Astrocyte (in vitro differentiated cells and primary cell): ENCODE measurements at regions not wholly inside any gene's neighbourhood (a gene's known extent, or its start where the extent isn't known, plus 50 kb on each side); places are given as distances from the start of the nearest gene placed in this dataset.

Experiments
- EZH2 ChIP-seq: IDR thresholded peaks from 2 replicates; pipeline ENCODE4 v1.6.1; 2012; ENCODE audit warnings: mild to moderate bottlenecking, low read length, inconsistent platforms; ENCODE audit not compliant: insufficient read depth
- TF ChIP-seq, protein P1 (sequence below): IDR thresholded peaks from 2 replicates; pipeline ENCODE4 v1.5.1; 2011; ENCODE audit warnings: low read depth, mild to moderate bottlenecking, inconsistent platforms, low read length, moderate library complexity; ENCODE audit not compliant: insufficient read depth

DNA sequence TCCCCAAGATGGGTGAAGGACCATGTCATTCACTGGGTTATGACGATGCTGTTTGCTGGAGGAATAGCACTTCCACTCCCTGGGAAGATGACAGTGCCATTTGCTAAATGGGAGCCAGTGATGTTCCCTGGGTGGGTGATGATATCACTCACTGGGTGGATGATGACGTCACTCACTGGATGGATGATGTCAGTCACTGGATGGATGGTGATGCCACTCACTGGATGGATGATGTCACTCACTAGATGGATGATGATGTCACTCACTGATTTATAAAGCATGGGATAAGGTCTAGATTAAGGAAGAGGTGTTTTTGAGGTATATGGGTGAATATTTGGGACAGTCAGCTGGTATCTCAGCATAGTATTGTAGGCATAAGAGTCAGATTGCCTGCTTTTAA is 457.2 kb downstream of the AJAP1 start:
- TF ChIP-seq, protein P1, sequence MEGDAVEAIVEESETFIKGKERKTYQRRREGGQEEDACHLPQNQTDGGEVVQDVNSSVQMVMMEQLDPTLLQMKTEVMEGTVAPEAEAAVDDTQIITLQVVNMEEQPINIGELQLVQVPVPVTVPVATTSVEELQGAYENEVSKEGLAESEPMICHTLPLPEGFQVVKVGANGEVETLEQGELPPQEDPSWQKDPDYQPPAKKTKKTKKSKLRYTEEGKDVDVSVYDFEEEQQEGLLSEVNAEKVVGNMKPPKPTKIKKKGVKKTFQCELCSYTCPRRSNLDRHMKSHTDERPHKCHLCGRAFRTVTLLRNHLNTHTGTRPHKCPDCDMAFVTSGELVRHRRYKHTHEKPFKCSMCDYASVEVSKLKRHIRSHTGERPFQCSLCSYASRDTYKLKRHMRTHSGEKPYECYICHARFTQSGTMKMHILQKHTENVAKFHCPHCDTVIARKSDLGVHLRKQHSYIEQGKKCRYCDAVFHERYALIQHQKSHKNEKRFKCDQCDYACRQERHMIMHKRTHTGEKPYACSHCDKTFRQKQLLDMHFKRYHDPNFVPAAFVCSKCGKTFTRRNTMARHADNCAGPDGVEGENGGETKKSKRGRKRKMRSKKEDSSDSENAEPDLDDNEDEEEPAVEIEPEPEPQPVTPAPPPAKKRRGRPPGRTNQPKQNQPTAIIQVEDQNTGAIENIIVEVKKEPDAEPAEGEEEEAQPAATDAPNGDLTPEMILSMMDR, result no peak
- no peak for TF ChIP-seq EZH2
